Panc1 (cell line): ENCODE measurements at regions not wholly inside any gene's neighbourhood (a gene's known extent, or its start where the extent isn't known, plus 50 kb on each side); places are given as distances from the start of the nearest gene placed in this dataset.
"Not testable (repeated sequence)": the region's sequence is repeated elsewhere in the genome, so short reads cannot be mapped to it uniquely, and the experiment has no call there.

Source experiments
- ATAC-seq: fragments of 200-7000 bp; cut with Tn5 transposase; 2 replicates; pipeline ENCODE4 v1.9.1; 2020; ENCODE audit warnings: mild to moderate bottlenecking, moderate library complexity
- BruUV-seq: library from RNA; stranded (reverse); fragments of 400-500 nt; replicated peaks from 2 replicates; lab custom pipeline; 2021; lab: Mats Ljungman, UMichigan
- CTCF ChIA-PET: fragments of 300-600 bp; sonication (Branson Sonifier 250); formaldehyde crosslinking; loops from one replicate; lab custom pipeline; 2022; ENCODE audit warnings: antibody characterized with exemption; lab: Charles Lee
- POLR2A ChIA-PET: fragments of 300-600 bp; sonication (Branson Sonifier 250); formaldehyde crosslinking; loops from one replicate; lab custom pipeline; 2022; ENCODE audit warnings: antibody characterized with exemption; lab: Charles Lee
- DNase-seq: peaks from one replicate; pipeline ENCODE4 v3.0.0-alpha.2; 2010; ENCODE audit warnings: low read depth, low spot score
- H3K27ac ChIP-seq: 2 replicates; pipeline ENCODE4 v1.5.1; 2011; ENCODE audit warnings: mild to moderate bottlenecking, low read length, inconsistent platforms
- H3K27me3 ChIP-seq: fragments of 200-500 bp; sonication (Bioruptor generic); 2 replicates; pipeline ENCODE4 v1.6.0; 2014; ENCODE audit warnings: low read length, inconsistent platforms; ENCODE audit not compliant: control insufficient read depth, insufficient read depth
- H3K36me3 ChIP-seq: fragments of 200-500 bp; sonication (Bioruptor generic); 2 replicates; pipeline ENCODE4 v1.5.1; 2014; ENCODE audit warnings: inconsistent platforms, mild to moderate bottlenecking, low read length, moderate library complexity; ENCODE audit not compliant: control insufficient read depth, insufficient read depth
- H3K4me1 ChIP-seq: 2 replicates; pipeline ENCODE4 v1.5.1; 2011; ENCODE audit warnings: inconsistent platforms, mild to moderate bottlenecking, low read length, moderate library complexity; ENCODE audit not compliant: control insufficient read depth, insufficient read depth
- H3K4me3 ChIP-seq, 2 experiments: 2 replicates each; pipeline ENCODE4 v1.5.1; 2011 to 2012; ENCODE audit warnings: low read depth in 2 of 2, low read length in 2 of 2, mild to moderate bottlenecking in 2 of 2, inconsistent platforms in 1 of 2, moderate library complexity in 1 of 2
- H3K9me3 ChIP-seq: fragments of 200-500 bp; sonication (Bioruptor generic); 2 replicates; pipeline ENCODE4 v1.5.1; 2014; ENCODE audit warnings: low read depth, mild to moderate bottlenecking, inconsistent platforms, low read length, moderate library complexity; ENCODE audit not compliant: control insufficient read depth, insufficient read depth
- CTCF ChIP-seq: fragments of 450-650 bp; IDR thresholded peaks from 2 replicates; pipeline ENCODE4 v1.5.1; 2017; ENCODE audit warnings: mild to moderate bottlenecking
- POLR2AphosphoS5 ChIP-seq: IDR thresholded peaks from 2 replicates; pipeline ENCODE4 v1.6.1; 2012; ENCODE audit warnings: mild to moderate bottlenecking, low read depth, low read length, moderate library complexity
- REST ChIP-seq, 2 experiments: IDR thresholded peaks; 2 replicates each; pipeline ENCODE4 v1.6.1; 2011 to 2012; ENCODE audit warnings: low read depth in 2 of 2, control low read depth in 1 of 2, low read length in 1 of 2, mild to moderate bottlenecking in 1 of 2, moderate library complexity in 1 of 2; ENCODE audit not compliant: insufficient read depth in 1 of 2
- SIN3A ChIP-seq: IDR thresholded peaks from 2 replicates; pipeline ENCODE4 v1.6.1; 2012; ENCODE audit warnings: low read depth, mild to moderate bottlenecking, low read length, moderate library complexity, borderline replicate concordance; ENCODE audit not compliant: insufficient read depth
- TCF7L2 ChIP-seq: IDR thresholded peaks from 2 replicates; pipeline ENCODE4 v1.6.1; 2011; ENCODE audit warnings: mild to moderate bottlenecking, low read depth, low read length, inconsistent platforms
- in situ Hi-C: cut with HindIII; loops from 2 replicates; pipeline ENCODE4 v1.10.0; 2016; ENCODE audit warnings: low sequenced_read_pairs, low pct_unique_long_range_greater_than_20kb
- intact Hi-C: fragments of 100-400 bp; cut with micrococcal nuclease; formaldehyde crosslinking; loops from one replicate; pipeline ENCODE4 v1.10.0; 2022; ENCODE audit not compliant: unreplicated experiment

- TF ChIP-seq TCF7L2 = no peak
- Histone ChIP-seq H3K9me3 (no peaks in the 10 kb centered on the region), H3K36me3 (no peaks in the 10 kb centered on the region; the same call in 1 of the 2 replicates), H3K4me3 (no peak overlapping the region), H3K4me1 (no peaks in the 10 kb centered on the region), H3K27me3 (no peaks in the 10 kb centered on the region), H3K27ac (no peak overlapping the region)
- in situ Hi-C loops (no loop called here), intact Hi-C loops (no loop called here)
- BruUV-seq = no TSS peak
- CTCF ChIA-PET = no interaction called here
- DNase-seq = no peak
- POLR2A ChIA-PET = no interaction called here
- ATAC-seq = no peak
These were observed 885.9 kb downstream of the EFNA5 start for GRCh38 chr5:106784846-106785245.

GRCh38 chr5:106780355-106780754 is 890.4 kb downstream of the EFNA5 start:
- no TSS peak for BruUV-seq
- in situ Hi-C loops (no loop called here), intact Hi-C loops (no loop called here)
- Histone ChIP-seq H3K4me1 (no peaks in the 10 kb centered on the region), H3K27me3 (no peaks in the 10 kb centered on the region), H3K36me3 (no peaks in the 10 kb centered on the region), H3K4me3 (no peak overlapping the region), H3K9me3 (no peaks in the 10 kb centered on the region; the same call in 1 of the 2 replicates), H3K27ac (no peak overlapping the region)
- DNase-seq = no peak
- ChIA-PET POLR2A (no interaction called here), CTCF (no interaction called here)
- ATAC-seq = no peak
- no peak for TF ChIP-seq TCF7L2
- no peak for TF ChIP-seq REST (IDR thresholded peaks at IDR 0.05; ENCODE audit: insufficient read depth in 1 of 2, low read depth in 2 of 2, low read length in 1 of 2)
- no peak for TF ChIP-seq SIN3A
- no peak for TF ChIP-seq CTCF
- TF ChIP-seq POLR2AphosphoS5 = no peak

GRCh38 chr5:106776515-106776914 is 894.2 kb downstream of the EFNA5 start:
- in situ Hi-C loops, H3K27me3 ChIP-seq, CTCF ChIA-PET, H3K4me1 ChIP-seq, intact Hi-C loops, H3K27ac ChIP-seq, H3K4me3 ChIP-seq, POLR2A ChIA-PET, H3K9me3 ChIP-seq, BruUV-seq, H3K36me3 ChIP-seq, ATAC-seq, DNase-seq: not testable (repeated sequence)
